ENCODE measurements at regions not wholly inside any gene's neighbourhood (a gene's known extent, or its start where the extent isn't known, plus 50 kb on each side); places are given as distances from the start of the nearest gene placed in this dataset.

GRCh38 chr5:56388229-56388985 lies 155.3 kb upstream of the ANKRD55 start (continued):
- peak; percentile 68; the same call in 1 of the 2 replicates for TF ChIP-seq NFE2L2 (IDR thresholded peaks at IDR 0.05; ENCODE audit: low read length)
- TF ChIP-seq MZF1 (CRISPR knock-in tag; IDR thresholded peaks at IDR 0.05; ENCODE audit: borderline replicate concordance) = no peak
- TF ChIP-seq FOXO4 (CRISPR knock-in tag; conservative IDR thresholded peaks at IDR 0.05) = no peak
- TF ChIP-seq NFE2 (CRISPR knock-in tag; IDR thresholded peaks at IDR 0.05) = no peak; the same call in 1 of the 2 replicates
- no peak for TF ChIP-seq WIZ (CRISPR knock-in tag; IDR thresholded peaks at IDR 0.05)
- TF ChIP-seq CBFB (CRISPR knock-in tag; IDR thresholded peaks at IDR 0.05) = no peak
- TF ChIP-seq REPIN1 (CRISPR knock-in tag; IDR thresholded peaks at IDR 0.05; ENCODE audit: borderline replicate concordance, low read depth) = peak; percentile 41; the same call in 1 of the 2 replicates
- 0 out of 2 replicates have a peak, but pooled peaks have one; percentile 32 for TF ChIP-seq SP140L (CRISPR knock-in tag; IDR thresholded peaks at IDR 0.05; ENCODE audit: borderline replicate concordance)
- peak; percentile 85 for TF ChIP-seq GATAD2A (CRISPR knock-in tag; IDR thresholded peaks at IDR 0.05)
- no peak for TF ChIP-seq TRIM24 (CRISPR knock-in tag; IDR thresholded peaks at IDR 0.05)
- TF ChIP-seq REXO4 (CRISPR knock-in tag; IDR thresholded peaks at IDR 0.05; ENCODE audit: borderline replicate concordance) = no peak
- no peak for TF ChIP-seq ATF4 (CRISPR knock-in tag; IDR thresholded peaks at IDR 0.05)
- peak; percentile 67; the same call in 1 of the 2 replicates for TF ChIP-seq PAXIP1 (CRISPR knock-in tag; conservative IDR thresholded peaks at IDR 0.05)
- TF ChIP-seq ZNF205 (CRISPR knock-in tag; IDR thresholded peaks at IDR 0.05) = no peak
- TF ChIP-seq TFDP2 (CRISPR knock-in tag; IDR thresholded peaks at IDR 0.05) = no peak
- 0 out of 2 replicates have a peak, but pooled peaks have one; percentile 50 for TF ChIP-seq MED13 (CRISPR knock-in tag; IDR thresholded peaks at IDR 0.05)
- TF ChIP-seq ZXDC (CRISPR knock-in tag; IDR thresholded peaks at IDR 0.05) = no peak
- TF ChIP-seq SRY (CRISPR knock-in tag; IDR thresholded peaks at IDR 0.05) = no peak
- no peak for TF ChIP-seq NKX3-1 (CRISPR knock-in tag; IDR thresholded peaks at IDR 0.05)
- no peak for TF ChIP-seq ZSCAN29 (CRISPR knock-in tag; conservative IDR thresholded peaks at IDR 0.05)
- TF ChIP-seq ZFP36L1 (CRISPR knock-in tag; IDR thresholded peaks at IDR 0.05) = no peak

Data from HepG2 (cell line).